ENCODE measurements at regions not wholly inside any gene's neighbourhood (a gene's known extent, or its start where the extent isn't known, plus 50 kb on each side); places are given as distances from the start of the nearest gene placed in this dataset.

DNA sequence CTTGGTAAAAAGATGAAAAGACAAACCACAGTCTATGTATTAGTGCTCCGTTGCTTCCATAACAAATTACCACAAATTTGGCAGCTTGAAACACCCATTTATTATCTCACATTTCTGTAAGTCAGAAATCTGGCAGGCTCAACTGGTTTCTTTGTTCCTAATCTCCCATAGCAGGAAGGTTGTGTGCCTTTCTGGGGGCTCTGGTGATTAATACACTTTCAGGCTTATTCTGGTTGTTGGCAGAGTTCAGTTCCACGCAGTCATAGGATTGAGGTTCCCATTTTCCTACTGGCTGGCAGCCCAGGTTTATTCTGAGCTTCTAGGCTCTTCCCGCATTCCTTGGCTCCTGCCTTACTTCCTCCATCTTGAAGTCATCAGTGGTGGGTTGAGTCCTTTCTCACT, 189.3 kb downstream of the ANAPC1 start:
- H3K4me1 Mint-ChIP-seq, result peaks cover 10% of the 10 kb centered on the region
- peaks cover 1% of the 10 kb centered on the region for H3K27me3 Mint-ChIP-seq
- peaks cover 1% of the 10 kb centered on the region for H3K36me3 Mint-ChIP-seq
- H3K27ac Mint-ChIP-seq, result no peak overlapping the region
- H3K4me3 Mint-ChIP-seq, result no peak overlapping the region
- H3K9me3 Mint-ChIP-seq, result no peaks in the 10 kb centered on the region

DNA sequence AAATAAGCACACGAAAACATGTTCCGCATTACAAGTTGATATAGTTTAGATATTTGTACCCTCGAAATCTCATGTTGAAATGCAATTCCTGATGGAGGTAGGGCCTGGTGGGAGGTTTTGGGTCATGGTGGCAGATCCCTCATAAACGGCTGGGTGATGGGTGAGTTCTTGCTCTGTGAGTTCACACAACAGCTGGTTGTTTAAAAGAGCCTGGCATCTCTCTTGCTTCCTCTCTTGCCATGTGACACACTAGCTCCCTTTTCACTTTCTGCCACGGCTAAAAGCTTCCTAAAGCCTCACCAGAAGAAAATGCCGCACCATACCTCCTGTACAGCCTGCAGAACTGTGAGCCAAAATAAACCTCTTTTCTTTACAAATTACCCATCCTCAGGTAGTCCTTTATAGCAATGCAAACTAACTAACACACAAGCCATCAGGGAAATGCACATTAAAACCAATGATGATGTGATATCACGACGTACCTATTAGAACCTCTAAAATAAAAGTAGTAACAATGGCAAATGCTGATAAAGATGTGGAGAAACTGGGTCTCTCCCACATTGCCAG, 188.5 kb downstream of the ANAPC1 start:
- H3K4me1 Mint-ChIP-seq, result peaks cover 10% of the 10 kb centered on the region

DNA sequence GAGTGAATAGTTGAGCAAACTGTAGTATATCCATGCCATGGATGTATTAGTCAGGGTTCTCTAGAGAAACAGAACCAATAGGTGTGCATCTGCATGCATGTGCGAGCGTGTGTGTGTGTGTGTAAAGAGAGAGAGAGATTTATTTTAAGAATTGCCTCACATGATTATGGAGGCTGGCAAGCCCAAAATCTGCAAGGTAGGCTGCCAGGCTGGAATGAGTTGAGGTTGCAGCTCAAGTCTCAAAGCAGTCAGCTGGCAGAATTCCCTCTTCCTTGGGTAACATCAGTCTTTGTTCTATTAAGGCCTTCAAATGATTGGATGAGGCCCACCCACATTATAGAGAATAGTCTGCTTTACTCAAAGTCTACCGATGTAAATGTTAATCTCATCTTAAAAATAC, 187.8 kb downstream of the ANAPC1 start:
- peaks cover 1% of the 10 kb centered on the region for H3K36me3 Mint-ChIP-seq
- no peaks in the 10 kb centered on the region for H3K9me3 Mint-ChIP-seq
- no peak overlapping the region for H3K27ac Mint-ChIP-seq
- H3K4me1 Mint-ChIP-seq, result peaks cover 10% of the 10 kb centered on the region
- H3K27me3 Mint-ChIP-seq, result peaks cover 1% of the 10 kb centered on the region
- H3K4me3 Mint-ChIP-seq, result no peak overlapping the region

More for the DNA sequence above, 188.5 kb downstream of the ANAPC1 start:
- H3K27ac Mint-ChIP-seq, result no peak overlapping the region
- no peak overlapping the region for H3K4me3 Mint-ChIP-seq
- peaks cover 1% of the 10 kb centered on the region for H3K27me3 Mint-ChIP-seq
- no peaks in the 10 kb centered on the region for H3K9me3 Mint-ChIP-seq
- H3K36me3 Mint-ChIP-seq, result peaks cover 1% of the 10 kb centered on the region

DNA sequence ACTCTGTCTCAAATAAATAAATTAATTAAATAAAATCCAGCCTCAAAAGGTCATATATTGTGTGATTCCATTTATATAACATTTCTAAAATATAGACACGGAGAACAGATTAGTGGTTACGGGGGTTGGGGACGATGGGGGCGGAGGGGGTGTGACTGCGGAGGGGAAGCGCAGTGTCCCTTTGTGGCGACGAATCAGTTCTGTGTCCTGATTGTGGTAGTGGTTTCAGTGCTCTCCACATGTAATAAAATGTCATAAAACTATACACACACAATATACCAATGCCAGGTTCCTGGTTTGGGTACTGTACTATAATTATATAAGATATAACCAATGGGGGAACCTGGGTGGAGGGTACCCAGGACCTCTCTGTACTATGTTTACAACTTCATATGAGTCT, 186.4 kb downstream of the ANAPC1 start:
- no peak overlapping the region for H3K27ac Mint-ChIP-seq
- peaks cover 1% of the 10 kb centered on the region for H3K27me3 Mint-ChIP-seq
- H3K9me3 Mint-ChIP-seq, result no peaks in the 10 kb centered on the region
- peaks cover 1% of the 10 kb centered on the region for H3K36me3 Mint-ChIP-seq
- peaks cover 10% of the 10 kb centered on the region for H3K4me1 Mint-ChIP-seq
- no peak overlapping the region for H3K4me3 Mint-ChIP-seq

DNA sequence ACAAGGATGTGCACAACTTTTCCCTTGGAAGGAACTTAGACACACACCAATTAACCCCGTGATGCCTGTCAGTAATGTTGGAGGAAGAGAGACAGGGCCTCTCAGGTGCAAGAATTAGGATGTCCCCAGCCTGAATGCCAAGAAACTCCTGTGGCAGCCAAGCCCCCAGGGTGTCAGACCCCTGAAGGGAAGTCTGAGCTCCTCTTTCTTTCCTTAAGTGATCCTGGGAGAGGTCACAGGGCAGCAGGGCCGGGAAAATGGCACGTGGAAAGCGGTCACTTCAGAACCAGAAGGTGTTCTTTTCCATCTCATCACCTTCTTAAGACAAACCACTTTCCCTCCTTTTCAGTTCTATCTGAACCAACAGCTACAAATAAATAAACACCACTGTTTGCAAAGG, 185.9 kb downstream of the ANAPC1 start:
- Mint-ChIP-seq H3K27me3 (peaks cover 1% of the 10 kb centered on the region), H3K4me3 (no peak overlapping the region), H3K9me3 (no peaks in the 10 kb centered on the region), H3K36me3 (peaks cover 1% of the 10 kb centered on the region), H3K4me1 (peaks cover 10% of the 10 kb centered on the region), H3K27ac (no peak overlapping the region)

DNA sequence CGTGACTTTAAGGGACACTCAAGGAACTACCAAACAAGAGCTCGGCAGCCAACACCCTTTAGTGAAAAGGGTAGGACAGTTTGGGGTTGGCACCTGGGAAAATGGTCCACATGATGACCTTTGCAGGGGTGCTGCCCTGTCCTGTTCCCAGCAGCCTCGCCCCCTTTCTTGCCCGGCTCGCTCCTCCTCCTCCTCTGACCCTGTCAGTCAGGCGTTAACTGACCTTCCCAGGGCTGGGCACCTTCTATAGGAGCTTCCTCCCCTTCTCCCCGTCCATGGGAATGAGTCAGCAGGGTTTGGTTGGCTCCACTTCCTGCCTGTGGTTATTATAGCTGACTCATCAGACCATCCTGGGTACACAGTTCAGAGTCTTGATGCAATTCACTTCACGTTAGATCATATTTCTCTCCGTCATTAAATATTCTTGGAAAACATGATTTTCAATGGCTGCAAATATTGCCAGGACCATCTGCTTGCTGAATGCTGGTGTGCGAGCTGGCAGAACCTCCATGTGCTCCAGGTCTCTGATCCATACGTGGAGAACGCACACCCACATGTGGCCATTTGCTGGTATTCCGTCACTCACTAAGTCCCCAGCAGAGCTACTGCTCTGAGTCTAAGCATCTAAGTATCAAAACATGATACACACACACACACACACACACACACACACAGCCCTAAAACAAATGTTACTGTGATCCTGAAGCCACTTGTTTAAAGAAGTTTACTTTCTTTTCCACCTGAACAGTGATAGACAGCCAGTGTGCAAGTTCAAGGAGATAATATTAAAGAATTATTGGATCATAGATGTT, 185.0 kb downstream of the ANAPC1 start:
- Mint-ChIP-seq H3K27me3 (peaks cover 1% of the 10 kb centered on the region), H3K27ac (peak overlapping the region; percentile 47), H3K4me3 (peak overlapping the region; percentile 63), H3K9me3 (no peaks in the 10 kb centered on the region), H3K4me1 (peaks cover 10% of the 10 kb centered on the region), H3K36me3 (peaks cover 1% of the 10 kb centered on the region)

DNA sequence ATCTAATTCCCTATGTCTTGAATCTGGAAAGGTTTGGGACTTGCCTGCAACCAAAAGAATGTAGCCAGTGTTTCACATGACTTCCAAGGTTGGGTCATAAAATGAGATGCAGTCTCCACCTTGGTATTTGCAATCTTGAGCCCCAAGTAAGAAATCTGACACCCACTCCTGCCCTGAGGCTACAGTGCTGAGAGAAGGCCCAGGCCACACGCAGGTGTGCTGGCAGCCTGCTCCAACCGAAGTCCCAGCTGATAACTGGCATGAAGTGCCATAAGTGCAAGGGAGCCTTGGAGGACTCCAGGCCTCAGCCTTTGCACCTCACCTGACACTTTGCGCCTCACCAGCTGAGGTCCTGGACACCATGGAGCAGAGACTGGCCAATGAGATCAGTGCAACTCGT, 182.7 kb downstream of the ANAPC1 start:
- no peaks in the 10 kb centered on the region for H3K36me3 Mint-ChIP-seq
- H3K4me3 Mint-ChIP-seq, result no peak overlapping the region
- no peaks in the 10 kb centered on the region for H3K27me3 Mint-ChIP-seq
- H3K27ac Mint-ChIP-seq, result no peak overlapping the region
- no peaks in the 10 kb centered on the region for H3K9me3 Mint-ChIP-seq
- peaks cover 20% of the 10 kb centered on the region for H3K4me1 Mint-ChIP-seq

DNA sequence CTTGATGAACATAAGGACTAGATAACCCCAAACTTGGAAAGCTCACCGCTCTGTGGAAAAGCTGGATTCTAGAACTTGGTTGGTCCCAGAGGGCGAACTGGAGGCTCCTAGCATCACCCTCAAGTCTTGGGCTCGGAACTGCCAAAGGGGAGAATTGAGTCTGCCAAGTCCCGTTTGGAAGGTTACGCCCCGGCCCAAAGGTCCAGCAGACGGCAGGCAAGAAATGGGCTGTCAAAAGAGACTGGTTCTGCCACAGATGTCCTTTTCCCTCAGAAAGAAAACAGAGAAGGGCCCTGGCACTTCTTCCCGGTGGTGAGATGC, 182.2 kb downstream of the ANAPC1 start:
- H3K4me3 Mint-ChIP-seq, result no peak overlapping the region
- H3K4me1 Mint-ChIP-seq, result peaks cover 20% of the 10 kb centered on the region
- H3K36me3 Mint-ChIP-seq, result no peaks in the 10 kb centered on the region
- H3K27me3 Mint-ChIP-seq, result no peaks in the 10 kb centered on the region
- no peaks in the 10 kb centered on the region for H3K9me3 Mint-ChIP-seq
- no peak overlapping the region for H3K27ac Mint-ChIP-seq

DNA sequence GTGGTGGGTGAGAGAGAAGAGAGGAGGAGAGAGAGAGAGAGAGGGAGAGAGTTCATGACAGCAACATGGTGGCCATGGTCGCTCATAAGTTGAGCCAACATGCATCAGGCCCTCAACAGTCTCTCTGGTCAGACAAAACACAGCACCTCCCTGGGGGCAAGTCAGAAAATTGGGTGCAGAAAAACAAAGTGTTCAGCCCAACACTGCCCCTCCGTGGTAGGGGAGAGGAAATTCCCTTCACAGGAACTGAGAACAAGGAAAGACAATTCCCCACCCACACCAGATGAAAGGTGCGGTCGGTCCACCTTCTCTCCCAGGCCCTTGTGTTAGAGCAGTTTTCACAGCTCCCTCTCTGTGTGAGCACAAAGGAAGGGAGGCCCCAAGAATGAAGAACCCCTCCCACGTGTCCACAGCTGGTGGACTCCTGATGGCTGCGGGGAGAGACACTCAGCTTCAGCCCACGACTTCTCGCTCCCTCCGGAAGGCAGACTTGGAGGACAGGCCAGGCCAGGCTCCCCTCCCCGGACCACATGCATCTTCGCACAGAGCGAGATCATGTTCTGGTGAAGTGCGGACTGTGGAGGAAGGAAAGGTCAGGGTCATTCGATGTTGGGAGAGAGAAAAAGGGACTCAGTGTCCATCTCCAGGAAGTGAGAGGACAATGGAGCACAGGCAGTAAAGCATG, 181.7 kb downstream of the ANAPC1 start:
- Mint-ChIP-seq H3K4me1 (peaks cover 20% of the 10 kb centered on the region), H3K4me3 (no peak overlapping the region), H3K27me3 (no peaks in the 10 kb centered on the region), H3K9me3 (no peaks in the 10 kb centered on the region), H3K27ac (no peak overlapping the region), H3K36me3 (no peaks in the 10 kb centered on the region)

DNA sequence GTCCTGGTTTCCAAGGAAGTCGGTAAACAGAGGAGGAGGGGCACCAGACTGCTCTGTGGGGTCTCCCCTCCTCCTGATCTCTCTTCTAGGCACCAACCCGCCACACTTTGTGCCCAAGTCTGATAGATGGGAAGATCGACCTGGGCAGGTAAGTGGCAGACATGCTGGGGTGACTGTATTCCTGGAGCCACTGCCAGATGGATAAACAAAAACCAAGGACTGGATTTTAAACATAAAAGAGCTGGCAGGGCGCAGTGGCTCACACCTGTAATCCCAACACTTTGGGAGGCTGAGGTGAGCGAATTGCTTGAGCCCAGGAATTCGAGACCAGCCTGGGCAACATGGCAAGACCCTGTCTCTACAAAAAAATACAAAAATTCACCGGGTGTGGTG, 181.2 kb downstream of the ANAPC1 start:
- Mint-ChIP-seq H3K27ac (no peak overlapping the region), H3K36me3 (no peaks in the 10 kb centered on the region), H3K4me1 (peaks cover 20% of the 10 kb centered on the region), H3K27me3 (no peaks in the 10 kb centered on the region), H3K4me3 (no peak overlapping the region), H3K9me3 (no peaks in the 10 kb centered on the region)

DNA sequence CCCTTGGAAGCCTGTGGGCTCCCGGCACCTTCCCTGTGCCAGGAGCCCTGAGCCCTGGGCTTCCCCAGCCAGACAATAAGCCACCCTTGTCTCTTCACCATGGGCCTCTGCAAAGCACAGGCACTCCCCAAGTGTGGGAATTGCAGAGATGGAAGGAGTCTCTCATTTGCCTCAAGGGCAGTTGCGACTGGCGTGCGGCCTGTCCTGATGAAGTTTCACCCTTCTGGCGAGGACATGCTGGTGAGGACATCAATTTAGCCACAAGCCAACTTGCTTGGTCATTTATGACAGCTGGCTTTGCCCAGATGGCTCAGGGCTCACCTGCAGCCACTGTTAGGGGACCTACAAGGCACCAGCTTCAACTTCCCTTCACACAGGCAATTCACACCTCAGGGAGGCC, 180.2 kb downstream of the ANAPC1 start:
- H3K9me3 Mint-ChIP-seq, result no peaks in the 10 kb centered on the region
- H3K4me1 Mint-ChIP-seq, result peaks cover 17% of the 10 kb centered on the region
- no peak overlapping the region for H3K27ac Mint-ChIP-seq
- no peaks in the 10 kb centered on the region for H3K27me3 Mint-ChIP-seq
- no peak overlapping the region for H3K4me3 Mint-ChIP-seq
- no peaks in the 10 kb centered on the region for H3K36me3 Mint-ChIP-seq

DNA sequence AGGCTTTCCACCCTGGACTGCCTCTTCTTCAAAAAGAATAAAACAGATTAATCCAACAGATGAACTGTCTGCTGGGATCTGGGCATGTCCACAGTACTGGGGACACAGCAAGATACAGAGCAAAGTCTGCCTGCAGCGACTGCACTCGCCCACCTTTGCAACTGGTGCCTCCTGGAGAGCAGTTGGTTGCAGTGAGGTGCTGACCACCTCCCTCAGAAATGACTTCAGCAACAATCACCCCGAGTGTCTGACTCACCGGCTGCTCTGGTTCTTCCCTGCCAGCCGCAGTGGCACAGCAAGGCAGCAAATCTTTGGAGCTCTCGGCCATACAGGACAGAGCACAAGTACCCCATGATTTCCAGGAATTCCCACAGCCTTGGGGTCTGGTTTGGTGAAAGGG, 179.7 kb downstream of the ANAPC1 start:
- Mint-ChIP-seq H3K36me3 (no peaks in the 10 kb centered on the region), H3K9me3 (no peaks in the 10 kb centered on the region), H3K27ac (no peak overlapping the region), H3K4me1 (peaks cover 12% of the 10 kb centered on the region), H3K4me3 (no peak overlapping the region), H3K27me3 (no peaks in the 10 kb centered on the region)

DNA sequence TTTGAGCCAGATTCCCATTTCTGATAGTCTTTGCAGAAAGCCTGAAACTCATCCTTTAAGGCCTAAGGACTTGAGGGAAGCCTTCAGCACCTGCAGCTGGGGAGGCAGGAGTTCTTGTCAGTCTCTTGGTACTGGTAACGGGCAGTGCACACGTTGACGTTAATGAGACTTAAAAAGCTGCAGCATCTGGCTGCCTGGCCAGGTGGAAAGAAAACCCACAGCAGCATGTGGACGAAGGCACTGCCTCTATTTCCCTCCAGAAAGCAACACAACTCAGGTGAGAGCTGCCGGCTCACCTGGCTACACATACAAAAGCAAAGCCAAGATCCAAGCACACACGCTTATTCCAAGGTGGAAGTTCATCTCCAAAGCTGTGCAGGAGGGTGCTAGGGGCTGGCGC, 178.8 kb downstream of the ANAPC1 start:
- no peaks in the 10 kb centered on the region for H3K27me3 Mint-ChIP-seq
- H3K4me1 Mint-ChIP-seq, result peaks cover 9% of the 10 kb centered on the region
- no peaks in the 10 kb centered on the region for H3K9me3 Mint-ChIP-seq
- H3K27ac Mint-ChIP-seq, result no peak overlapping the region
- no peaks in the 10 kb centered on the region for H3K36me3 Mint-ChIP-seq
- H3K4me3 Mint-ChIP-seq, result no peak overlapping the region

DNA sequence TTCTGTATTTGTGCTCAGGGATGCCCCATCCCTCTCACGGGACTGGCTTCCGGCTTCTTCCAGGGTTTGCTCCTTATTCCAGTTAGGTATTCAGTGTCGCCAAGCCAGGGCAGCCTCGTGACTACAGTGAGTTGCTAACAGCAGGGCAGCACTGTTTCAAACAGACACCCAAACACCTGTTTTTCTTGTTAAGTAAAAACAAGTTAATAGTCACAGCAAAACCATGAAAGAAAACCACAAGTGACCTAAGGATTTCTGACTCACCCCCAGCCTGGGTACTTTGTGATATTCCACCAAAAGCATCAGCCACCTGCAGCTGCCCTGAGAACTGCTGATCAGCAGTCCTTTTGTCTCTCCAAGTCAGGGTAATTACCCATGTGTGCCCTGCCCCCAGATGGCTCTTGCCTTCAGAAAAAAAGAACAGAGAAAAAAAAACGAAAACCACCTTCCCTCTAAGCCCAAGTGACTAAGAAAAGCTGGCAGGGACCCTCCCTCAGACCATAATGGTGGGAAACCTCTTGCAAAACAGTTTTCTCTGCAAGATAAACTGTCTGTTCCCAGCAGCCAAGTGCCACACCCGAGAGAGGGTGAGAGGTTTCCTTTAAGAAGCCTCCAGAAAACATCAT, 178.2 kb downstream of the ANAPC1 start:
- peak overlapping the region; percentile 30 for H3K27ac Mint-ChIP-seq
- no peaks in the 10 kb centered on the region for H3K27me3 Mint-ChIP-seq
- no peaks in the 10 kb centered on the region for H3K36me3 Mint-ChIP-seq
- H3K4me3 Mint-ChIP-seq, result no peak overlapping the region
- H3K4me1 Mint-ChIP-seq, result peaks cover 9% of the 10 kb centered on the region
- H3K9me3 Mint-ChIP-seq, result no peaks in the 10 kb centered on the region

DNA sequence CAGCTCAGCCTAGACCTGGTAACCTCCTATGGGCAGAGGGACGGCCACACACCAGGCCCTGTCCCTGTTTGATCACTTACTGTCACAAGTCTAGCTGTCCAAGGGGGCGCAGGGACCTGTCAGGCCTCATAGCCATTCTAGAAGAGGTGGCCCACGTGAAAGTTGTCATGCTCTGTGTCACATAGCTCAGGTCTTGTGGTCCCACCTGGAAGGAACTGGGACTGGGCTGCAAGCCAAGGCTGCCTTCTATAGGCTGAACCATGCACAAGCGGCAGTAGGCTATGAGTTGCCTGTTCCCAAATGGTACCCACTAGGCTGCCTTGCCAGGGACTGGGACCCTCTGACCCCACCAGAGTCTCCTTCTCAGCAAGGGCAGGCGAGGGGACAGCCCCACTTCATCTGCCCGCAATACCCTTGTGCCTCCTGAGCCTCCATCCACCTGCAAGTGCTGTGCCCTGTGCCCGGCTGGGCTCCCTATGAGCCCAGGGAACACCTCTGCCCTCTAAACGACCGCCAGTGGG, 177.5 kb downstream of the ANAPC1 start:
- Mint-ChIP-seq H3K9me3 (no peaks in the 10 kb centered on the region), H3K4me3 (no peak overlapping the region), H3K27ac (no peak overlapping the region), H3K36me3 (no peaks in the 10 kb centered on the region), H3K4me1 (peaks cover 9% of the 10 kb centered on the region), H3K27me3 (no peaks in the 10 kb centered on the region)

DNA sequence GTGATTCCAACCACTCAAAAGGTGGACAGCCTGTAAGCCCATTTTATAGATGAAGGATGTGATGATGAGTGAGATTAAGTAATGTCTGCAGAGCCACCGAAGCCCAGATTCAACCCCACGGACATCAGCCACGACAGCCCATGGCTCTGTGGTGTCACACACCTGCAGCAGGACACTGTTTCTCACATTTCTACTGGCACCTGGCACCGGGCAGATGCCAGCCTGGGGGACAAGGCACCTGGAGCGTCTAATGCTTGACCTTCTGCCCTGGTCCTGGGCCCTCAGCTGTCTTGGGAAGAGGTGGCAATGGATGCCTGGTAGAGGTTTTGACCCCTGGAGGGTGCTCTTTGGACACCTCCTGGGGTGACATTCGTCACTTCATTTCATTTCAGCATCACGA, 176.3 kb downstream of the ANAPC1 start:
- H3K4me1 Mint-ChIP-seq, result peaks cover 9% of the 10 kb centered on the region
- H3K27me3 Mint-ChIP-seq, result no peaks in the 10 kb centered on the region
- H3K27ac Mint-ChIP-seq, result no peak overlapping the region
- no peaks in the 10 kb centered on the region for H3K36me3 Mint-ChIP-seq
- no peaks in the 10 kb centered on the region for H3K9me3 Mint-ChIP-seq
- H3K4me3 Mint-ChIP-seq, result no peak overlapping the region

All from activated naive CD4-positive, alpha-beta T cell treated with anti-CD3 and anti-CD28 coated beads, Interleukin-2, amount 50 U/mL, for 24 hours (primary cell).